ENCODE measurements at regions not wholly inside any gene's neighbourhood (a gene's known extent, or its start where the extent isn't known, plus 50 kb on each side); places are given as distances from the start of the nearest gene placed in this dataset.

GRCh38 chr14:84963518-84963917, 566.4 kb upstream of the FLRT2 start:
- TF ChIP-seq POLR2AphosphoS5 (IDR thresholded peaks at IDR 0.05; ENCODE audit: low read depth, low read length) (no peak), TAF1 (IDR thresholded peaks at IDR 0.05; ENCODE audit: borderline replicate concordance, insufficient read depth, low read length) (no peak), SIN3A (IDR thresholded peaks at IDR 0.05; ENCODE audit: borderline replicate concordance, insufficient read depth, low read length) (no peak), FOXP2 (optimal IDR thresholded peaks at IDR 0.05; ENCODE audit: borderline replicate concordance, extremely low read depth, extremely low read length, insufficient read depth) (no peak), REST (IDR thresholded peaks at IDR 0.05; ENCODE audit: insufficient read depth in 1 of 2, low read depth in 2 of 2, low read length in 2 of 2) (no peak)

GRCh38 chr14:84965279-84965678, 564.7 kb upstream of the FLRT2 start:
- TF ChIP-seq FOXP2 (optimal IDR thresholded peaks at IDR 0.05; ENCODE audit: borderline replicate concordance, extremely low read depth, extremely low read length, insufficient read depth): no peak
- TF ChIP-seq REST (IDR thresholded peaks at IDR 0.05; ENCODE audit: insufficient read depth in 1 of 2, low read depth in 2 of 2, low read length in 2 of 2): no peak
- no peak for TF ChIP-seq POLR2AphosphoS5 (IDR thresholded peaks at IDR 0.05; ENCODE audit: low read depth, low read length)
- TF ChIP-seq TAF1 (IDR thresholded peaks at IDR 0.05; ENCODE audit: borderline replicate concordance, insufficient read depth, low read length): no peak
- no peak for TF ChIP-seq SIN3A (IDR thresholded peaks at IDR 0.05; ENCODE audit: borderline replicate concordance, insufficient read depth, low read length)

- TF ChIP-seq POLR2AphosphoS5 (IDR thresholded peaks at IDR 0.05; ENCODE audit: low read depth, low read length) (no peak), TAF1 (IDR thresholded peaks at IDR 0.05; ENCODE audit: borderline replicate concordance, insufficient read depth, low read length) (no peak), REST (IDR thresholded peaks at IDR 0.05; ENCODE audit: insufficient read depth in 1 of 2, low read depth in 2 of 2, low read length in 2 of 2) (no peak), SIN3A (IDR thresholded peaks at IDR 0.05; ENCODE audit: borderline replicate concordance, insufficient read depth, low read length) (no peak), FOXP2 (optimal IDR thresholded peaks at IDR 0.05; ENCODE audit: borderline replicate concordance, extremely low read depth, extremely low read length, insufficient read depth) (no peak)
Measured at GRCh38 chr14:84969501-84969900, 560.4 kb upstream of the FLRT2 start.

GRCh38 chr14:84975241-84975902, 554.6 kb upstream of the FLRT2 start:
- TF ChIP-seq TAF1 (IDR thresholded peaks at IDR 0.05; ENCODE audit: borderline replicate concordance, insufficient read depth, low read length) (no peak), FOXP2 (optimal IDR thresholded peaks at IDR 0.05; ENCODE audit: borderline replicate concordance, extremely low read depth, extremely low read length, insufficient read depth) (no peak), REST (IDR thresholded peaks at IDR 0.05; ENCODE audit: insufficient read depth in 1 of 2, low read depth in 2 of 2, low read length in 2 of 2) (no peak), POLR2AphosphoS5 (IDR thresholded peaks at IDR 0.05; ENCODE audit: low read depth, low read length) (no peak)
